ENCODE measurements at regions not wholly inside any gene's neighbourhood (a gene's known extent, or its start where the extent isn't known, plus 50 kb on each side); places are given as distances from the start of the nearest gene placed in this dataset.

GRCh38 chr5:56471707-56472106 lies 238.6 kb upstream of the ANKRD55 start:
- FAIRE-seq (no peak), ATAC-seq (no peak), DNase-seq (no peak)
- whole genome bisulfite sequencing, 2 donors = 77 to 81% methylated on average over 2 of the region's 2 CpGs
- Histone ChIP-seq H3K4me3 (no peak overlapping the region), H3K27me3 (no peaks in the 10 kb centered on the region), H3K36me3 (no peaks in the 10 kb centered on the region), H3K9me3 (no peaks in the 10 kb centered on the region), H3K27ac (no peak overlapping the region), H3K4me1 (peaks cover 0 to 4% (median 3%) of the 10 kb centered on the region in 3 donors)
- no peak for TF ChIP-seq CTCF (IDR thresholded peaks at IDR 0.05)
- intact Hi-C loops (cut with DNase I) = no loop called here

- Histone ChIP-seq H3K27ac (no peak overlapping the region), H3K4me1 (no peaks in the 10 kb centered on the region), H3K4me3 (no peak overlapping the region), H3K36me3 (no peaks in the 10 kb centered on the region), H3K9me3 (no peaks in the 10 kb centered on the region), H3K27me3 (no peaks in the 10 kb centered on the region)
- TF ChIP-seq CTCF (IDR thresholded peaks at IDR 0.05) = no peak
- intact Hi-C loops (cut with DNase I) = no loop called here
- FAIRE-seq (no peak), DNase-seq (no peak), ATAC-seq (no peak)
- 87 to 99% methylated on average over 7 of the region's 7 CpGs for WGBS, 2 donors
These were observed 236.9 kb upstream of the ANKRD55 start for GRCh38 chr5:56470007-56470406.

GRCh38 chr5:56468277-56468676 lies 235.1 kb upstream of the ANKRD55 start:
- no peak for ATAC-seq
- intact Hi-C loops (cut with DNase I) = no loop called here
- no peak overlapping the region for H3K27ac ChIP-seq
- no peak for TF ChIP-seq CTCF (IDR thresholded peaks at IDR 0.05)
- H3K9me3 ChIP-seq = no peaks in the 10 kb centered on the region
- 93 to 95% methylated on average over 3 of the region's 3 CpGs for WGBS, 2 donors
- no peaks in the 10 kb centered on the region for H3K36me3 ChIP-seq
- DNase-seq = no peak
- no peaks in the 10 kb centered on the region for H3K4me1 ChIP-seq
- H3K4me3 ChIP-seq = no peak overlapping the region
- FAIRE-seq = no peak
- no peaks in the 10 kb centered on the region for H3K27me3 ChIP-seq

- WGBS, 2 donors = 45 to 46% methylated on average over 5 of the region's 5 CpGs
- TF ChIP-seq CTCF (IDR thresholded peaks at IDR 0.05) = no peak
- Histone ChIP-seq H3K4me1 (no peaks in the 10 kb centered on the region), H3K27me3 (no peaks in the 10 kb centered on the region), H3K36me3 (no peaks in the 10 kb centered on the region), H3K9me3 (no peaks in the 10 kb centered on the region), H3K27ac (no peak overlapping the region), H3K4me3 (no peak overlapping the region)
- intact Hi-C loops (cut with DNase I) = no loop called here
- DNase-seq (no peak), ATAC-seq (peak in 2 of 4 donors; percentile 19 to 55), FAIRE-seq (no peak)
These were observed 234.1 kb upstream of the ANKRD55 start for GRCh38 chr5:56467176-56467717.

- no peak overlapping the region for H3K27ac ChIP-seq
- DNase-seq (no peak), FAIRE-seq (no peak), ATAC-seq (no peak)
- H3K4me3 ChIP-seq = no peak overlapping the region
- H3K27me3 ChIP-seq = no peaks in the 10 kb centered on the region
- TF ChIP-seq CTCF (IDR thresholded peaks at IDR 0.05) = no peak
- no peaks in the 10 kb centered on the region for H3K9me3 ChIP-seq
- H3K4me1 ChIP-seq = no peaks in the 10 kb centered on the region
- H3K36me3 ChIP-seq = no peaks in the 10 kb centered on the region
- intact Hi-C loops (cut with DNase I) = no loop called here
- WGBS, 2 donors = 90 to 94% methylated on average over 7 of the region's 7 CpGs
These were observed 233.1 kb upstream of the ANKRD55 start for GRCh38 chr5:56466136-56466816.
